ENCODE measurements at regions not wholly inside any gene's neighbourhood (a gene's known extent, or its start where the extent isn't known, plus 50 kb on each side); places are given as distances from the start of the nearest gene placed in this dataset.

DNA sequence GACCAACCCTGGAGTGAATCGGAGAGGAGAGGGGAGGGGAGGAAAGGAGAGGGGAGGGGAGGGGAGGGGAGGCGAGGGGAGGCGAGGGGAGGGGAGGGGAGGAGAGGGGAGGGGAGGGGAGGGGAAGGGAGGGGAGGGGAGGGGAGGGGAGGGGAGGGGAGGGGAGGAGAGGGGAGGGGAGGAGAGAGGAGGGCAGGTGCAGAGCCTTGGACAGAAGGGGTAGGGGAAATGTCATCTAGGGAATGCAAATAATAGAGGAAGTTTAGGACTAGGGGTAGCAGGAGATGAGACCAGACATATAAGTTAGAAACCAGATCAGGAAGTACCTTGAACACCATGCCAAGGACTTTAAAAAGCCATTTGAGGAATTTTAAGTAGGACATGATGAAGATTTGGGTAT lies 119.8 kb downstream of the RBFOX3 start:
- TF ChIP-seq, protein P1, sequence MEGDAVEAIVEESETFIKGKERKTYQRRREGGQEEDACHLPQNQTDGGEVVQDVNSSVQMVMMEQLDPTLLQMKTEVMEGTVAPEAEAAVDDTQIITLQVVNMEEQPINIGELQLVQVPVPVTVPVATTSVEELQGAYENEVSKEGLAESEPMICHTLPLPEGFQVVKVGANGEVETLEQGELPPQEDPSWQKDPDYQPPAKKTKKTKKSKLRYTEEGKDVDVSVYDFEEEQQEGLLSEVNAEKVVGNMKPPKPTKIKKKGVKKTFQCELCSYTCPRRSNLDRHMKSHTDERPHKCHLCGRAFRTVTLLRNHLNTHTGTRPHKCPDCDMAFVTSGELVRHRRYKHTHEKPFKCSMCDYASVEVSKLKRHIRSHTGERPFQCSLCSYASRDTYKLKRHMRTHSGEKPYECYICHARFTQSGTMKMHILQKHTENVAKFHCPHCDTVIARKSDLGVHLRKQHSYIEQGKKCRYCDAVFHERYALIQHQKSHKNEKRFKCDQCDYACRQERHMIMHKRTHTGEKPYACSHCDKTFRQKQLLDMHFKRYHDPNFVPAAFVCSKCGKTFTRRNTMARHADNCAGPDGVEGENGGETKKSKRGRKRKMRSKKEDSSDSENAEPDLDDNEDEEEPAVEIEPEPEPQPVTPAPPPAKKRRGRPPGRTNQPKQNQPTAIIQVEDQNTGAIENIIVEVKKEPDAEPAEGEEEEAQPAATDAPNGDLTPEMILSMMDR (IDR thresholded peaks at IDR 0.05), result no peak
- TF ChIP-seq POLR2A (IDR thresholded peaks at IDR 0.05), result no peak
